Left ventricle myocardium inferior (tissue), 1 donor: ENCODE measurements at regions not wholly inside any gene's neighbourhood (a gene's known extent, or its start where the extent isn't known, plus 50 kb on each side); places are given as distances from the start of the nearest gene placed in this dataset.
A peak's percentile ranks its signal among the peaks of the same experiment; 100 is the strongest.

Experiments used
- DNase-seq: peaks from one replicate; pipeline ENCODE4 v3.0.0-alpha.2; 2020
- H3K27ac ChIP-seq: fragments of 200-600 bp; replicated peaks from 2 replicates; pipeline ENCODE4 v1.8.0; 2021
- H3K27me3 ChIP-seq: fragments of 200-600 bp; 2 replicates; pipeline ENCODE4 v1.8.0; 2021; ENCODE audit warnings: low read depth
- H3K36me3 ChIP-seq: fragments of 200-600 bp; 2 replicates; pipeline ENCODE4 v1.8.0; 2021
- H3K4me1 ChIP-seq: fragments of 200-600 bp; 2 replicates; pipeline ENCODE4 v1.8.0; 2021
- H3K4me3 ChIP-seq: fragments of 200-600 bp; 2 replicates; pipeline ENCODE4 v1.8.0; 2021; ENCODE audit warnings: mild to moderate bottlenecking, moderate library complexity
- H3K9me3 ChIP-seq: fragments of 200-600 bp; replicated peaks from 2 replicates; pipeline ENCODE4 v1.8.0; 2021
- CTCF ChIP-seq: fragments of 200-600 bp; IDR thresholded peaks from 2 replicates; pipeline ENCODE4 v1.8.0; 2021; ENCODE audit warnings: antibody characterized with exemption, mild to moderate bottlenecking, borderline replicate concordance
- intact Hi-C: fragments of 100-400 bp; cut with micrococcal nuclease; formaldehyde crosslinking; loops from one replicate; pipeline ENCODE4 v1.11.0; 2022
- donor health status: DM: no; HTN: yes; CAD: no; lungs with severe emphysema.

GRCh38 chr7:113715262-113715661 lies 203.5 kb downstream of the PPP1R3A start:
- peak overlapping the region; percentile 83 for H3K27ac ChIP-seq
- no peak for TF ChIP-seq CTCF
- no peaks in the 10 kb centered on the region for H3K27me3 ChIP-seq
- no peak overlapping the region for H3K4me3 ChIP-seq
- peaks cover 28% of the 10 kb centered on the region for H3K4me1 ChIP-seq
- DNase-seq: no peak
- intact Hi-C loops: no loop called here
- peaks cover 13% of the 10 kb centered on the region for H3K9me3 ChIP-seq
- H3K36me3 ChIP-seq: no peaks in the 10 kb centered on the region

DNA sequence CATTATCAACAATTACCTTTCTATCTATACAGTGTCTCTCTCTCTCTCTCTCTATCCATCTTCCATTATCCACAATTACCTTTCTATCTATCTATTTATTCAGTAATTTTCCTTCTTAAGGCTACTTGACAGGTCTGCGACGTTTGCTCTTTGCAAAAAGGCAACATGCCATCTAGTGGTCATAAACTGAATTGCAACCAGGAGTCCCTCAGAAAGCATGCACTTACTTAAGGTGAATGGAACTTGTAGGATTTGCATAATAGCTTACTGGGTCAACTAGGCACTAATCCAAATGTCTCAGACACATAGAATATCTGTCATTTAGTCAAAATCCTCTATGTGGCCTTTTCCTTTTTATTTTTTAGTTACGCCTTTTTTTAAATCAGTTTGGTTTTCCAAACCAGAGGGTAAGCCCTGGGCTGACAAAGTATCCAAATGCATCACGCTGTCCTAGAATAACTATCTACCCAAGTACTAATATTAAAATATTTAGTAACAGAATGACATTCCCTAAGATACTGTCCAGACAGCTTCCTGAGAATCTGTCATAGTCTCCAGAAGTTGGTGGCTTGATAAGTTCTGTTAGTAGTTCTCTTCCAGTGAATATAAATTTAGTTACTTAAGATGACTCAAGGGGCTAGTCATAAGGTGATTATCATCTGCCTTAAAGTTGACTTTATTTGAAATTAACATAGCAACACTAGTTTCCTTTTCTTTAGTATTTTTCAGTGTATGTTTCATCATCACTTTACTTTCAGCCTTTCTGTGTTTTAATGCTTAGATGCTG lies 208.3 kb downstream of the PPP1R3A start:
- Histone ChIP-seq H3K27ac (no peak overlapping the region), H3K4me1 (peaks cover 9% of the 10 kb centered on the region), H3K4me3 (no peak overlapping the region), H3K27me3 (no peaks in the 10 kb centered on the region), H3K9me3 (peaks cover 13% of the 10 kb centered on the region), H3K36me3 (no peaks in the 10 kb centered on the region)
- no peak for DNase-seq
- peak; percentile 96 for TF ChIP-seq CTCF
- intact Hi-C loops: no loop called here

DNA sequence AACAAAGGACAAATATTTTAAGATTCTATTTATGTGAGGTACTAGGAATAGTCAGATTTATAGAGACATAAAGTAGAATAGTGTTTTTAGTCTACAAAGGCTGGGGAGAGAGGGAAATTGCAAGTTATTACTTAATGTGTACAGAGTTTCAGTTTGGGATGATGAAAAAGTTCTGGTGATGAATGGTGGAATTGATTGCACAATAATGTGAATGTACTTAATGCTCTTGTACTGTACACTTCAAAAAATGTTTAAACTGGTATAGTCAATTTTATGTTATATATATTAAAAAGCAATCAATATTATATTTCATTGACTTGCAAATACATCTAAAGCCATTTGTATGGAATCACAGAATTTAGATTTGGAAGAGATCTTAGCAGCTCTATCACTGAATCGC lies 213.4 kb downstream of the PPP1R3A start:
- TF ChIP-seq CTCF: no peak
- no peak for DNase-seq
- H3K4me3 ChIP-seq: no peak overlapping the region
- H3K27me3 ChIP-seq: no peaks in the 10 kb centered on the region
- H3K27ac ChIP-seq: no peak overlapping the region
- intact Hi-C loops: no loop called here
- H3K4me1 ChIP-seq: no peaks in the 10 kb centered on the region
- no peaks in the 10 kb centered on the region for H3K36me3 ChIP-seq
- H3K9me3 ChIP-seq: no peaks in the 10 kb centered on the region

- no peaks in the 10 kb centered on the region for H3K9me3 ChIP-seq
- TF ChIP-seq CTCF: peak; percentile 77
- no peak overlapping the region for H3K4me3 ChIP-seq
- DNase-seq: no peak
- no peaks in the 10 kb centered on the region for H3K4me1 ChIP-seq
- no peaks in the 10 kb centered on the region for H3K27me3 ChIP-seq
- no peak overlapping the region for H3K27ac ChIP-seq
- no peaks in the 10 kb centered on the region for H3K36me3 ChIP-seq
- intact Hi-C loops: loop anchor here (10.0 kb wide), 1 partner anchor 294 kb away; no protein-coding TSS in a partner anchor
Observed at GRCh38 chr7:113698556-113699220, 220.1 kb downstream of the PPP1R3A start.

DNA sequence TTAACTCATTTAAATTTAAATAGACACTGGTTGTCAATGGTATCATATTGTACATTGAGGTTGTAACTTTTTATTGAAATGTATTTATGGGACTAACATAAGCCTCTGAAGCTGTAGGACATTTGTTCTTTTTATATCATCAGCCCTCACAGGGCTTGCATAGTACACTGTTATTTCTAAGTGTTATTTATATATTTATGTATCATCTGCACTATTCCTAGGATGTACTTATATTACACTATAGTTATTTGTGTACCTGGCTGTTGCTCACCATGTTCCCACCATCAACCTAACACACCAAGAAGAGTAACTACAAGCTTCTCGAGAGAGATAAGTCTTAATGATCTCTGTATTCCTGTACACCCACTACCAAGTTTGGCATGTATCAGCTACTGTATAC lies 224.7 kb downstream of the PPP1R3A start:
- Histone ChIP-seq H3K36me3 (no peaks in the 10 kb centered on the region), H3K9me3 (no peaks in the 10 kb centered on the region), H3K4me3 (no peak overlapping the region), H3K27ac (no peak overlapping the region), H3K4me1 (no peaks in the 10 kb centered on the region), H3K27me3 (no peaks in the 10 kb centered on the region)
- intact Hi-C loops: loop anchor here (10.0 kb wide), 1 partner anchor 289 kb away; no protein-coding TSS in a partner anchor
- TF ChIP-seq CTCF: no peak
- no peak for DNase-seq
